H1 (cell line): ENCODE measurements at regions not wholly inside any gene's neighbourhood (a gene's known extent, or its start where the extent isn't known, plus 50 kb on each side); places are given as distances from the start of the nearest gene placed in this dataset.

Source experiments
- CTCF ChIA-PET: fragments of 300-600 bp; sonication (Branson Sonifier 250); formaldehyde crosslinking; loops from one replicate; lab custom pipeline; 2021; ENCODE audit not compliant: partially characterized antibody; lab: Charles Lee
- POLR2A ChIA-PET: fragments of 300-600 bp; sonication (Branson Sonifier 250); formaldehyde crosslinking; loops from one replicate; lab custom pipeline; 2021; ENCODE audit warnings: inconsistent platforms; ENCODE audit not compliant: partially characterized antibody; lab: Charles Lee
- DNase-seq, 2 experiments: peaks; one replicate each; pipeline versions ENCODE4 v3.0.0 to v3.0.0-alpha.2; 2010 to 2022; ENCODE audit warnings: low spot score in 2 of 2, low read depth in 1 of 2, mixed read lengths in 1 of 2
- FAIRE-seq: peaks from 2 replicates; lab custom pipeline; 2011; peaks lifted over from hg19 to GRCh38; lab: Jason Lieb, UNC
- H2AFZ ChIP-seq: 2 replicates; pipeline ENCODE4 v1.8.1; 2012; ENCODE audit warnings: low read length, inconsistent platforms
- H2AK5ac ChIP-seq: 2 replicates; pipeline ENCODE4 v1.6.1; 2013; ENCODE audit warnings: low read depth, low read length
- H2BK120ac ChIP-seq: replicated peaks from 2 replicates; pipeline ENCODE3; 2013; ENCODE audit warnings: low read depth, low read length, inconsistent platforms
- H2BK12ac ChIP-seq: 2 replicates; pipeline ENCODE4 v1.6.1; 2013; ENCODE audit warnings: low read depth, low read length
- H2BK15ac ChIP-seq: 2 replicates; pipeline ENCODE4 v1.6.1; 2013; ENCODE audit warnings: low read length
- H2BK20ac ChIP-seq: 2 replicates; pipeline ENCODE4 v1.6.1; 2013; ENCODE audit warnings: low read length
- H2BK5ac ChIP-seq: 2 replicates; pipeline ENCODE4 v1.6.1; 2013; ENCODE audit warnings: low read depth, low read length
- H3K14ac ChIP-seq: 2 replicates; pipeline ENCODE4 v1.6.1; 2013; ENCODE audit warnings: inconsistent platforms; ENCODE audit not compliant: insufficient read length
- H3K18ac ChIP-seq: 2 replicates; pipeline ENCODE4 v1.6.1; 2013; ENCODE audit warnings: low read length; ENCODE audit errors: extremely low read depth
- H3K23ac ChIP-seq: 2 replicates; pipeline ENCODE4 v1.6.1; 2013; ENCODE audit warnings: inconsistent platforms; ENCODE audit not compliant: insufficient read length
- H3K23me2 ChIP-seq: 2 replicates; pipeline ENCODE4 v1.6.1; 2013; ENCODE audit warnings: low read depth, low read length
- H3K27ac ChIP-seq: 2 replicates; pipeline ENCODE4 v1.6.1; 2011; ENCODE audit warnings: low read depth, low read length, inconsistent platforms
- H3K27me3 ChIP-seq, 4 experiments: replicated peaks in 1 of 4; 1 replicate in 1 of 4; 2 replicates in 3 of 4; pipeline versions ENCODE4 v1.6.1 to v1.8.1; 2011 to 2013; ENCODE audit warnings: low read length in 3 of 4, mild to moderate bottlenecking in 3 of 4, inconsistent platforms in 2 of 4, mixed read lengths in 2 of 4, moderate library complexity in 1 of 4; ENCODE audit not compliant: control insufficient read depth in 3 of 4, insufficient read depth in 3 of 4; ENCODE audit errors: extremely low read depth in 1 of 4
- H3K36me3 ChIP-seq, 4 experiments: 2 replicates each; pipeline versions ENCODE4 v1.6.1 to v1.8.1; 2011 to 2013; ENCODE audit warnings: mild to moderate bottlenecking in 4 of 4, low read length in 3 of 4, moderate library complexity in 2 of 4, control low read depth in 1 of 4, inconsistent platforms in 1 of 4; ENCODE audit not compliant: insufficient read depth in 4 of 4, control insufficient read depth in 2 of 4
- H3K4ac ChIP-seq: replicated peaks from 2 replicates; pipeline ENCODE3; 2013; ENCODE audit warnings: low read length, low read depth, mixed read lengths, inconsistent platforms; ENCODE audit not compliant: insufficient read length
- H3K4me1 ChIP-seq, 4 experiments: replicated peaks in 1 of 4; 1 replicate in 1 of 4; 2 replicates in 3 of 4; pipeline versions ENCODE4 v1.6.1 to v1.8.1; 2011 to 2013; ENCODE audit warnings: low read length in 3 of 4, inconsistent platforms in 2 of 4, mixed read lengths in 1 of 4; ENCODE audit not compliant: insufficient read depth in 4 of 4, control insufficient read depth in 3 of 4
- H3K4me2 ChIP-seq, 2 experiments: 2 replicates each; pipeline versions ENCODE4 v1.6.1 to v1.8.1; 2011 to 2013; ENCODE audit warnings: low read depth in 2 of 2, low read length in 2 of 2, control low read depth in 1 of 2, inconsistent platforms in 1 of 2, mild to moderate bottlenecking in 1 of 2; ENCODE audit not compliant: insufficient read depth in 1 of 2
- H3K4me3 ChIP-seq, 4 experiments: fragments of 200-600, 300-600 bp in 1 of 4; sonication (generic), shearing (Covaris generic), sonication (Bioruptor Twin) in 1 of 4; 2 replicates each; pipeline versions ENCODE4 v1.5.1 to v1.8.1; 2011 to 2016; ENCODE audit warnings: low read length in 4 of 4, low read depth in 3 of 4, control low read depth in 2 of 4, inconsistent platforms in 2 of 4, mild to moderate bottlenecking in 2 of 4, mixed read lengths in 1 of 4, moderate library complexity in 1 of 4; ENCODE audit not compliant: insufficient read depth in 2 of 4; ENCODE audit errors: extremely low read depth in 1 of 4
- H3K56ac ChIP-seq: replicated peaks from 2 replicates; pipeline ENCODE3; 2013; ENCODE audit warnings: low read depth, mild to moderate bottlenecking, mixed read lengths, low read length, inconsistent platforms; ENCODE audit not compliant: insufficient read length
- H3K79me1 ChIP-seq: 2 replicates; pipeline ENCODE4 v1.6.1; 2013; ENCODE audit warnings: low read depth, low read length, control low read depth
- H3K79me2 ChIP-seq, 2 experiments: 2 replicates each; pipeline versions ENCODE4 v1.6.1 to v1.8.1; 2012 to 2013; ENCODE audit warnings: low read length in 2 of 2, mild to moderate bottlenecking in 2 of 2, inconsistent platforms in 1 of 2; ENCODE audit not compliant: insufficient read depth in 2 of 2, control insufficient read depth in 1 of 2
- H3K9ac ChIP-seq, 4 experiments: replicated peaks in 1 of 4; 1 replicate in 1 of 4; 2 replicates in 3 of 4; pipeline versions ENCODE4 v1.6.1 to v1.8.1; 2011 to 2013; ENCODE audit warnings: low read depth in 3 of 4, low read length in 3 of 4, control low read depth in 2 of 4, mild to moderate bottlenecking in 2 of 4, moderate library complexity in 2 of 4, inconsistent platforms in 1 of 4; ENCODE audit errors: extremely low read depth in 1 of 4
- H3K9me3 ChIP-seq, 2 experiments: 2 replicates each; pipeline versions ENCODE4 v1.6.1 to v1.8.1; 2012 to 2013; ENCODE audit warnings: mild to moderate bottlenecking in 2 of 2, moderate library complexity in 2 of 2, control low read depth in 1 of 2, inconsistent platforms in 1 of 2, low read depth in 1 of 2, low read length in 1 of 2, mixed read lengths in 1 of 2; ENCODE audit not compliant: insufficient read depth in 2 of 2
- H4K20me1 ChIP-seq, 2 experiments: replicated peaks in 1 of 2; 2 replicates each; pipeline versions ENCODE3 to v1.8.1; 2011 to 2013; ENCODE audit warnings: inconsistent platforms in 2 of 2, low read length in 2 of 2, mild to moderate bottlenecking in 1 of 2; ENCODE audit not compliant: insufficient read depth in 2 of 2, control insufficient read depth in 1 of 2
- H4K5ac ChIP-seq: 2 replicates; pipeline ENCODE4 v1.6.1; 2013; ENCODE audit warnings: low read length, low read depth, mixed read lengths, inconsistent platforms; ENCODE audit not compliant: insufficient read length
- H4K8ac ChIP-seq: 2 replicates; pipeline ENCODE4 v1.8.0; 2013; ENCODE audit warnings: mild to moderate bottlenecking, moderate library complexity, low read length, inconsistent platforms; ENCODE audit not compliant: insufficient read depth; ENCODE audit errors: extremely low read depth
- H4K91ac ChIP-seq: replicated peaks from 2 replicates; pipeline ENCODE3; 2013; ENCODE audit warnings: low read length, mixed read lengths, inconsistent platforms; ENCODE audit not compliant: insufficient read length
- EP300 ChIP-seq, 2 experiments: IDR thresholded peaks; 1 replicate in 1 of 2; 2 replicates in 1 of 2; pipeline ENCODE4 v1.6.1; 2011 to 2012; ENCODE audit warnings: low read depth in 2 of 2, low read length in 2 of 2, mild to moderate bottlenecking in 2 of 2, borderline replicate concordance in 1 of 2, inconsistent platforms in 1 of 2, moderate library complexity in 1 of 2
- WGBS, 2 experiments: shearing (Covaris generic) in 1 of 2; methylation state at CpG; one replicate each; pipeline versions ENCODE4 v1.1.6 to v1.1.7; 2013 to 2015; ENCODE audit warnings: low lambda C conversion rate in 2 of 2, mixed read lengths in 2 of 2, inconsistent platforms in 1 of 2, low coverage in 1 of 2, missing lambda C conversion rate in 1 of 2; ENCODE audit not compliant: insufficient replicate concordance in 2 of 2, insufficient coverage in 1 of 2, insufficient read length in 1 of 2; ENCODE audit errors: extremely low coverage in 1 of 2, missing lambda C conversion rate in 1 of 2; 5-methylcytosine and 5-hydroxymethylcytosine counted together

GRCh38 chr10:30188556-30189237, 129.3 kb upstream of the JCAD start:
- Histone ChIP-seq H4K5ac (no peak overlapping the region), H3K9me3 (no peaks in the 10 kb centered on the region), H2BK12ac (no peak overlapping the region), H3K79me1 (no peaks in the 10 kb centered on the region), H2BK120ac (no peak overlapping the region), H3K14ac (no peak overlapping the region), H3K27me3 (no peaks in the 10 kb centered on the region), H3K36me3 (no peaks in the 10 kb centered on the region), H2BK20ac (no peak overlapping the region), H3K18ac (no peak overlapping the region), H4K8ac (no peak overlapping the region), H4K91ac (no peak overlapping the region), H3K4me3 (no peak overlapping the region), H3K9ac (no peak overlapping the region), H3K79me2 (no peaks in the 10 kb centered on the region), H4K20me1 (no peaks in the 10 kb centered on the region), H3K4me1 (no peaks in the 10 kb centered on the region), H3K56ac (no peak overlapping the region), H3K4me2 (no peak overlapping the region), H3K23ac (no peak overlapping the region), H2AFZ (no peak overlapping the region; the same call in 1 of the 2 replicates), H2BK15ac (no peak overlapping the region), H2BK5ac (no peak overlapping the region), H3K4ac (no peak overlapping the region), H3K23me2 (no peaks in the 10 kb centered on the region), H2AK5ac (no peak overlapping the region), H3K27ac (no peak overlapping the region)
- no peak for DNase-seq
- FAIRE-seq = no peak
- TF ChIP-seq EP300 (IDR thresholded peaks at IDR 0.05; ENCODE audit: borderline replicate concordance in 1 of 2, low read depth in 2 of 2, low read length in 2 of 2) = no peak
- CTCF ChIA-PET = interaction anchor here (0.5 to 1.3 kb wide), 2 partner anchors 12 to 369 kb away, joined by 3 to 4 read pairs; no protein-coding TSS in a partner anchor
- POLR2A ChIA-PET = no interaction called here
- 95% methylated on average over 12 of the region's 14 CpGs; no CpG with 5 or more reads in 1 of the 2 experiments for WGBS, 2 experiments
